OCI-LY7 (cell line): ENCODE measurements at regions not wholly inside any gene's neighbourhood (a gene's known extent, or its start where the extent isn't known, plus 50 kb on each side); places are given as distances from the start of the nearest gene placed in this dataset.

Source experiments
- BruUV-seq: library from RNA; stranded (reverse); fragments of 400-500 nt; replicated peaks from 2 replicates; lab custom pipeline; 2021; lab: Mats Ljungman, UMichigan
- CTCF ChIA-PET: fragments of 300-600 bp; sonication (Branson Sonifier 250); formaldehyde crosslinking; loops from one replicate; lab custom pipeline; 2022; ENCODE audit warnings: antibody characterized with exemption; ENCODE audit not compliant: unreplicated experiment; lab: Charles Lee
- POLR2A ChIA-PET: fragments of 300-600 bp; sonication (Branson Sonifier 250); formaldehyde crosslinking; loops from one replicate; lab custom pipeline; 2022; ENCODE audit warnings: antibody characterized with exemption; lab: Charles Lee
- DNase-seq: peaks from one replicate; pipeline ENCODE4 v3.0.0-alpha.2; 2015; ENCODE audit warnings: low spot score
- H2AFZ ChIP-seq: fragments of 200-600 bp; sonication (generic), shearing (Covaris generic); 2 replicates; pipeline ENCODE4 v1.6.1; 2014; ENCODE audit warnings: mild to moderate bottlenecking, antibody characterized with exemption, low read length, moderate library complexity
- H3K27ac ChIP-seq: fragments of 200-600 bp; sonication (generic); 2 replicates; pipeline ENCODE4 v1.5.1; 2014; ENCODE audit warnings: mixed run types, low read depth, mild to moderate bottlenecking, moderate library complexity, low read length, inconsistent platforms; ENCODE audit not compliant: poor library complexity, severe bottlenecking
- H3K36me3 ChIP-seq: fragments of 200-600 bp; sonication (generic); 2 replicates; pipeline ENCODE4 v1.6.1; 2014; ENCODE audit warnings: mild to moderate bottlenecking, antibody characterized with exemption, low read length, moderate library complexity, mixed read lengths; ENCODE audit not compliant: insufficient read depth
- H3K4me1 ChIP-seq: fragments of 200-600 bp; sonication (generic); 2 replicates; pipeline ENCODE4 v1.5.1; 2014; ENCODE audit warnings: mild to moderate bottlenecking, low read length; ENCODE audit not compliant: insufficient read depth, poor library complexity, severe bottlenecking
- H3K4me2 ChIP-seq: fragments of 200-600 bp; sonication (generic); 2 replicates; pipeline ENCODE4 v1.6.1; 2014; ENCODE audit warnings: mild to moderate bottlenecking, low read length
- H3K4me3 ChIP-seq: fragments of 200-600 bp; sonication (generic); 2 replicates; pipeline ENCODE4 v1.5.1; 2014; ENCODE audit warnings: mild to moderate bottlenecking, low read depth, low read length; ENCODE audit not compliant: poor library complexity, severe bottlenecking
- H3K79me2 ChIP-seq: fragments of 200-600 bp; sonication (generic); 2 replicates; pipeline ENCODE4 v1.6.1; 2016; ENCODE audit warnings: low read depth, mild to moderate bottlenecking, low read length, moderate library complexity, mixed read lengths; ENCODE audit not compliant: insufficient read depth
- H3K9me2 ChIP-seq: fragments of 200-600 bp; sonication (generic); 2 replicates; pipeline ENCODE4 v1.6.1; 2016; ENCODE audit warnings: mild to moderate bottlenecking, low read length, mixed read lengths; ENCODE audit not compliant: insufficient read depth
- H3K9me3 ChIP-seq: fragments of 200-600 bp; sonication (generic); 2 replicates; pipeline ENCODE4 v1.6.1; 2014; ENCODE audit warnings: mild to moderate bottlenecking, mixed run types, low read length, mixed read lengths
- H4K20me1 ChIP-seq: fragments of 200-600 bp; sonication (generic); 2 replicates; pipeline ENCODE4 v1.6.1; 2014; ENCODE audit warnings: mild to moderate bottlenecking, antibody characterized with exemption, low read length, moderate library complexity, mixed read lengths; ENCODE audit not compliant: insufficient read depth
- EZH2phosphoT487 ChIP-seq: fragments of 200-600 bp; sonication (generic); IDR thresholded peaks from 2 replicates; pipeline ENCODE4 v1.6.1; 2018; ENCODE audit warnings: low read depth, borderline replicate concordance, mild to moderate bottlenecking, mixed run types, antibody characterized with exemption, low read length, moderate library complexity, mixed read lengths
- intact Hi-C: fragments of 100-400 bp; cut with micrococcal nuclease; formaldehyde crosslinking; loops from one replicate; pipeline ENCODE4 v1.10.0; 2022; ENCODE audit not compliant: unreplicated experiment
- TF ChIP-seq, protein P1 (sequence below): fragments of 200-600 bp; sonication (generic); conservative IDR thresholded peaks from 2 replicates; pipeline ENCODE4 v1.5.1; 2014; ENCODE audit warnings: mild to moderate bottlenecking, antibody characterized with exemption, low read length, moderate library complexity, mixed read lengths

DNA sequence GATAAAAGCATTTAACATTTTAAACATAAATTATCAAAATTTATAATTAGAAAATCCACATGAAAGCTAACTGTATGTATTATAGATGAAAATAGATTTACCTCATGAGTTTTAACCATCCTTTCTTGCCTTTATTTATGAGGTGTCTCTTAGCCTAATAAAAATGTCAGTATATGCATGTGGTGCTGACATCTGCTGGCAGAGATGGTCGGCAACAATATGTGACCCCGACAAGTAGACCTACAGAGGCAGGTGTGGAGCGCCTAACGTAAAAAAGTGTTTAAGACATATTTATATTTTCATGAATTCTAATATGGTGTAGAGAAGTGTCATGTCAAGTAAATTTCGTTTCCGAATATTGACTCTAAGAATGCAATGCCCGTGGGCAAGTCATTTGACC lies 149.0 kb upstream of the FUT9 start:
- CTCF ChIA-PET, result no interaction called here
- intact Hi-C loops, result loop anchor here (2.0 kb wide), 1 partner anchor 436 kb away; no protein-coding TSS in a partner anchor
- no peak overlapping the region for H2AFZ ChIP-seq

DNA sequence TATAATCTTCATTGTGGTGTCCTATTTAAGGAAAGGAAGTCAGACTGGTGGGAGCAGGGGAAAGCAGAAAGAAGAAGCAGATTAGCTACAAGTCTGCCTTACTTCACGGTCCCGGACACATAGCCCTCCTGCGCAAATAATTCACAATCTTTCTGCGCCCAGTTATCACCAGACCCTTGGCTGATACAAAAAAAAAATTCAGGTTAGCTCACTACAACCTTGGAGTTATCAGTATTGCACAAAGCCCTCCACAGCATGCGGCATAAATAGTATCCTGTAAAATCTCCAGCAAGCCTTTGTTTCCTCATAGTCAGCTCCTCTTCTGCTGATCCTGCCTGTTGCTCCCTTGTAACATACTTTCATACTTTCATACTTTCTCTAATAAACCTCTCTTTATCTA lies 148.6 kb upstream of the FUT9 start:
- Histone ChIP-seq H3K9me3 (no peaks in the 10 kb centered on the region), H4K20me1 (no peaks in the 10 kb centered on the region), H3K4me2 (no peak overlapping the region), H3K4me3 (no peak overlapping the region), H3K36me3 (no peaks in the 10 kb centered on the region), H3K79me2 (no peaks in the 10 kb centered on the region), H3K4me1 (no peaks in the 10 kb centered on the region), H3K27ac (no peak overlapping the region), H3K9me2 (no peaks in the 10 kb centered on the region), H2AFZ (no peak overlapping the region)
- no peak for DNase-seq
- CTCF ChIA-PET, result no interaction called here
- POLR2A ChIA-PET, result interaction anchor here (0.6 to 1.0 kb wide), 2 partner anchors 19 to 68 kb away, joined by 3 to 4 read pairs; no protein-coding TSS in a partner anchor
- intact Hi-C loops, result loop anchor here (2.0 kb wide), 1 partner anchor 436 kb away; no protein-coding TSS in a partner anchor
- BruUV-seq, result no TSS peak
- TF ChIP-seq EZH2phosphoT487, result no peak
- TF ChIP-seq, protein P1, sequence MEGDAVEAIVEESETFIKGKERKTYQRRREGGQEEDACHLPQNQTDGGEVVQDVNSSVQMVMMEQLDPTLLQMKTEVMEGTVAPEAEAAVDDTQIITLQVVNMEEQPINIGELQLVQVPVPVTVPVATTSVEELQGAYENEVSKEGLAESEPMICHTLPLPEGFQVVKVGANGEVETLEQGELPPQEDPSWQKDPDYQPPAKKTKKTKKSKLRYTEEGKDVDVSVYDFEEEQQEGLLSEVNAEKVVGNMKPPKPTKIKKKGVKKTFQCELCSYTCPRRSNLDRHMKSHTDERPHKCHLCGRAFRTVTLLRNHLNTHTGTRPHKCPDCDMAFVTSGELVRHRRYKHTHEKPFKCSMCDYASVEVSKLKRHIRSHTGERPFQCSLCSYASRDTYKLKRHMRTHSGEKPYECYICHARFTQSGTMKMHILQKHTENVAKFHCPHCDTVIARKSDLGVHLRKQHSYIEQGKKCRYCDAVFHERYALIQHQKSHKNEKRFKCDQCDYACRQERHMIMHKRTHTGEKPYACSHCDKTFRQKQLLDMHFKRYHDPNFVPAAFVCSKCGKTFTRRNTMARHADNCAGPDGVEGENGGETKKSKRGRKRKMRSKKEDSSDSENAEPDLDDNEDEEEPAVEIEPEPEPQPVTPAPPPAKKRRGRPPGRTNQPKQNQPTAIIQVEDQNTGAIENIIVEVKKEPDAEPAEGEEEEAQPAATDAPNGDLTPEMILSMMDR, result no peak

More for the DNA sequence above, 149.0 kb upstream of the FUT9 start:
- TF ChIP-seq, protein P1, result peak; percentile 72
- TF ChIP-seq EZH2phosphoT487, result no peak
- H3K79me2 ChIP-seq, result no peaks in the 10 kb centered on the region
- H3K4me3 ChIP-seq, result no peak overlapping the region
- DNase-seq, result peak; percentile 9
- H4K20me1 ChIP-seq, result no peaks in the 10 kb centered on the region
- BruUV-seq, result no TSS peak
- no peak overlapping the region for H3K4me2 ChIP-seq
- no peak overlapping the region for H3K27ac ChIP-seq
- no peaks in the 10 kb centered on the region for H3K9me2 ChIP-seq
- H3K36me3 ChIP-seq, result no peaks in the 10 kb centered on the region
- no peaks in the 10 kb centered on the region for H3K4me1 ChIP-seq
- POLR2A ChIA-PET, result interaction anchor here (0.6 kb wide), 1 partner anchor 18 kb away, joined by 3 read pairs; no protein-coding TSS in a partner anchor
- no peaks in the 10 kb centered on the region for H3K9me3 ChIP-seq

DNA sequence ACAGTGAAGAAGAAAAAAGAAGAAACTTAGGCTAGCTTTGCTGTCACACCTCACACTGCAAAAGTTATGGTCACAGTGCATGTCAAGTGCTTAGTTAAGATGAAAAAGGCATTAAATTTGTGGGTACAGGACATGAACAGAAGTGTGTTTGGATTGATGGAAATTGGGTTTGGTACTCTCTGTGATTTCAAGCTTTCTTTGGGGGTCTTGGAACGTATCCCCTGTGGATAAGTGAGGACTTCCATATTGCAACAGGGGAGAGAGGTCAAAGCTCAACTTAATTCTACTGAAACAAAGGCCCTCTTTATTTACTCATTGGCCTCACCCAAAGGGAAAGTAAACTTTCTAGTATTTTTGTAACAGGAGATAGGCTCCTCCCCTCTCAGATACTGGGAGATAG lies 138.3 kb upstream of the FUT9 start:
- ChIA-PET CTCF (no interaction called here), POLR2A (no interaction called here)
- TF ChIP-seq EZH2phosphoT487, result no peak
- TF ChIP-seq, protein P1, result no peak
- no peaks in the 10 kb centered on the region for H3K9me2 ChIP-seq
- no peak overlapping the region for H3K4me3 ChIP-seq
- H3K4me2 ChIP-seq, result no peak overlapping the region
- no TSS peak for BruUV-seq
- no peak overlapping the region for H3K27ac ChIP-seq
- intact Hi-C loops, result no loop called here
- H3K79me2 ChIP-seq, result no peaks in the 10 kb centered on the region
- no peak overlapping the region for H2AFZ ChIP-seq
- H3K9me3 ChIP-seq, result no peaks in the 10 kb centered on the region
- H3K36me3 ChIP-seq, result no peaks in the 10 kb centered on the region
- no peaks in the 10 kb centered on the region for H4K20me1 ChIP-seq
- DNase-seq, result no peak
- H3K4me1 ChIP-seq, result no peaks in the 10 kb centered on the region
